SH-SY5Y (cell line): ENCODE measurements at regions not wholly inside any gene's neighbourhood (a gene's known extent, or its start where the extent isn't known, plus 50 kb on each side); places are given as distances from the start of the nearest gene placed in this dataset.

ENCODE experiments used
- GATA2 ChIP-seq: IDR thresholded peaks from 2 replicates; pipeline ENCODE4 v1.6.1; 2011; ENCODE audit warnings: mild to moderate bottlenecking, low read depth, low read length
- GATA3 ChIP-seq: IDR thresholded peaks from 2 replicates; pipeline ENCODE4 v1.6.1; 2011; ENCODE audit warnings: low read depth, mild to moderate bottlenecking, low read length, moderate library complexity

DNA sequence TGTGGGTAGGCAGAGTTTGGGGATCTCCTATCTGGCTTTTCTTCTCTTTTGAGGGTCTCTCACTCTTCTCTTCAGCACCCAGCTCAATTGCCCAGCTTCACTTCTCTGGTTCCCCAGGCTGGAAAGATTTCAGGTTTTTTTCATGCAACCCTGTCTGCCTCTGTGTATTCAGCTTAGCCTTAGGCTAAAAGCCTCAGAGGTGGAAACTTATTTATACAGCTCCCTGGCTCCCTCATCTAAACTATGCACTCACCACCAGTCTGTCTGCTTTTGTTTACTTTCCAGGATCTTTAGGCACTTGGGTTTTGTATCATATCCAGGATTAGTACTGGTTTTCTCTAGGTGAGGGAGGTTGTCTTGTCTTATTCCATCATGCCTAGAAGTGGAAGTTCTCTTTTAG is 540.2 kb upstream of the TRPC7 start:
- TF ChIP-seq GATA2 (no peak), GATA3 (no peak)
